SK-N-SH (cell line): ENCODE measurements at regions not wholly inside any gene's neighbourhood (a gene's known extent, or its start where the extent isn't known, plus 50 kb on each side); places are given as distances from the start of the nearest gene placed in this dataset.

Experiments used
- CTCF ChIA-PET: fragments of 300-600, 350-600 bp; formaldehyde crosslinking; extraction: SDS; loops from one replicate; lab custom pipeline; 2021; lab: Yijun Ruan, JAX
- POLR2A ChIA-PET: fragments of 350-600 bp; sonication (Branson Sonifier 250); formaldehyde crosslinking; extraction: SDS; loops from one replicate; lab custom pipeline; 2020; ENCODE audit warnings: antibody characterized with exemption, inconsistent platforms; lab: Yijun Ruan, JAX
- DNase-seq: peaks from one replicate; pipeline ENCODE4 v3.0.0; 2012
- H2AFZ ChIP-seq: fragments of 200-600 bp; sonication (generic); 2 replicates; pipeline ENCODE4 v1.8.1; 2016; ENCODE audit warnings: antibody characterized with exemption, mild to moderate bottlenecking, low read depth
- H3F3A ChIP-seq: fragments of 200-600 bp; sonication (generic); replicated peaks from 2 replicates; pipeline ENCODE3; 2016; ENCODE audit warnings: antibody characterized with exemption, mild to moderate bottlenecking; ENCODE audit not compliant: insufficient read depth
- H3K27ac ChIP-seq, 2 experiments: fragments of 200-500 bp in 1 of 2; fragments of 200-600 bp in 1 of 2; sonication (Bioruptor generic) in 1 of 2; sonication (generic), shearing (Covaris generic) in 1 of 2; 2 replicates each; pipeline versions ENCODE4 v1.5.1 to v1.6.1; 2014 to 2016; ENCODE audit warnings: low read depth in 2 of 2, inconsistent platforms in 1 of 2, low read length in 1 of 2, mild to moderate bottlenecking in 1 of 2, mixed read lengths in 1 of 2
- H3K27me3 ChIP-seq: fragments of 200-600 bp; sonication (generic), shearing (Covaris generic); 2 replicates; pipeline ENCODE4 v1.6.1; 2016; ENCODE audit warnings: mixed run types; ENCODE audit not compliant: insufficient read depth
- H3K36me3 ChIP-seq, 2 experiments: fragments of 200-500 bp in 1 of 2; fragments of 200-600 bp in 1 of 2; sonication (Bioruptor generic) in 1 of 2; sonication (generic) in 1 of 2; replicated peaks in 1 of 2; 2 replicates each; pipeline versions ENCODE3 to v1.5.1; 2014 to 2016; ENCODE audit warnings: low read length in 1 of 2, mild to moderate bottlenecking in 1 of 2; ENCODE audit not compliant: insufficient read depth in 2 of 2, control insufficient read depth in 1 of 2
- H3K4me1 ChIP-seq, 2 experiments: fragments of 200-500 bp in 1 of 2; fragments of 200-600 bp in 1 of 2; sonication (Bioruptor generic) in 1 of 2; sonication (generic), shearing (Covaris generic) in 1 of 2; 2 replicates each; pipeline versions ENCODE4 v1.5.1 to v1.6.1; 2014 to 2016; ENCODE audit warnings: low read depth in 1 of 2, low read length in 1 of 2, mixed run types in 1 of 2; ENCODE audit not compliant: insufficient read depth in 2 of 2, control insufficient read depth in 1 of 2
- H3K4me2 ChIP-seq: fragments of 200-600 bp; sonication (generic), shearing (Covaris generic); 2 replicates; pipeline ENCODE4 v1.6.1; 2017; ENCODE audit warnings: mixed run types
- H3K4me3 ChIP-seq, 2 experiments: fragments of 200-500 bp in 1 of 2; fragments of 200-600 bp in 1 of 2; sonication (Bioruptor generic) in 1 of 2; sonication (generic), shearing (Covaris generic) in 1 of 2; 2 replicates each; pipeline versions ENCODE4 v1.5.1 to v1.8.1; 2014 to 2016; ENCODE audit warnings: low read depth in 2 of 2, inconsistent platforms in 1 of 2, low read length in 1 of 2, mild to moderate bottlenecking in 1 of 2, mixed read lengths in 1 of 2, moderate library complexity in 1 of 2
- H3K79me2 ChIP-seq: fragments of 200-600 bp; sonication (generic); 2 replicates; pipeline ENCODE4 v1.8.1; 2017; ENCODE audit warnings: mild to moderate bottlenecking; ENCODE audit not compliant: insufficient read depth
- H3K9ac ChIP-seq: fragments of 200-600 bp; sonication (generic); 2 replicates; pipeline ENCODE4 v1.6.1; 2017; ENCODE audit warnings: mixed run types
- H3K9me2 ChIP-seq: fragments of 200-600 bp; sonication (generic); 2 replicates; pipeline ENCODE4 v1.6.1; 2017; ENCODE audit warnings: mixed run types
- H3K9me3 ChIP-seq: fragments of 200-600 bp; sonication (generic); 2 replicates; pipeline ENCODE4 v1.6.1; 2017; ENCODE audit warnings: mixed run types, mild to moderate bottlenecking, moderate library complexity
- H4K20me1 ChIP-seq: fragments of 200-600 bp; sonication (generic); 2 replicates; pipeline ENCODE4 v1.6.1; 2017; ENCODE audit warnings: mild to moderate bottlenecking, mixed run types; ENCODE audit not compliant: insufficient read depth
- CTCF ChIP-seq: fragments of 200-600 bp; sonication (generic); IDR thresholded peaks from 2 replicates; pipeline ENCODE4 v1.6.1; 2017; ENCODE audit warnings: antibody characterized with exemption, mild to moderate bottlenecking, moderate library complexity
- ELF1 ChIP-seq: IDR thresholded peaks from 2 replicates; pipeline ENCODE4 v1.4.0; 2012
- FOSL2 ChIP-seq: IDR thresholded peaks from 2 replicates; pipeline ENCODE4 v1.4.0; 2012; ENCODE audit warnings: low read depth, mild to moderate bottlenecking, moderate library complexity, borderline replicate concordance
- FOXJ3 ChIP-seq: sonication (generic); formaldehyde crosslinking; IDR thresholded peaks from 2 replicates; pipeline ENCODE4 v1.5.1; 2020; ENCODE audit warnings: mild to moderate bottlenecking, missing genetic modification reagents
- IRF3 ChIP-seq: fragments of 150-350 bp; IDR thresholded peaks from 2 replicates; pipeline ENCODE4 v1.6.1; 2016; ENCODE audit warnings: mild to moderate bottlenecking, low read depth, low read length
- MEF2A ChIP-seq: IDR thresholded peaks from 2 replicates; pipeline ENCODE4 v1.4.0; 2012; ENCODE audit warnings: low read depth, borderline replicate concordance
- NFIC ChIP-seq: IDR thresholded peaks from 2 replicates; pipeline ENCODE4 v1.4.0; 2012; ENCODE audit warnings: borderline replicate concordance
- NRF1 ChIP-seq: IDR thresholded peaks from 2 replicates; pipeline ENCODE4 v1.6.1; 2012; ENCODE audit warnings: low read depth, mild to moderate bottlenecking, low read length
- POLR2AphosphoS5 ChIP-seq: IDR thresholded peaks from 2 replicates; pipeline ENCODE4 v1.6.1; 2012; ENCODE audit warnings: low read depth, low read length
- RAD21 ChIP-seq: IDR thresholded peaks from 2 replicates; pipeline ENCODE4 v1.6.1; 2012; ENCODE audit warnings: mild to moderate bottlenecking, low read length
- REST ChIP-seq: IDR thresholded peaks from 2 replicates; pipeline ENCODE4 v1.6.1; 2012; ENCODE audit warnings: mild to moderate bottlenecking, low read depth, low read length, moderate library complexity
- RFX5 ChIP-seq: IDR thresholded peaks from 2 replicates; pipeline ENCODE4 v1.6.1; 2012; ENCODE audit warnings: mild to moderate bottlenecking, improper control_type of control experiment, low read length
- SMC3 ChIP-seq: IDR thresholded peaks from 2 replicates; pipeline ENCODE4 v1.6.1; 2012; ENCODE audit warnings: low read depth, low read length, improper control_type of control experiment
- TCF12 ChIP-seq: IDR thresholded peaks from 2 replicates; pipeline ENCODE4 v1.4.0; 2012
- USF1 ChIP-seq: IDR thresholded peaks from 2 replicates; pipeline ENCODE4 v1.4.0; 2012; ENCODE audit warnings: low read depth, borderline replicate concordance
- WGBS: methylation state at CpG from one replicate; pipeline ENCODE4 v1.1.6; 2017; ENCODE audit warnings: low lambda C conversion rate; 5-methylcytosine and 5-hydroxymethylcytosine counted together

- H3K27me3 ChIP-seq: no peaks in the 10 kb centered on the region
- no peaks in the 10 kb centered on the region for H4K20me1 ChIP-seq
- no peaks in the 10 kb centered on the region for H3F3A ChIP-seq
- no peaks in the 10 kb centered on the region for H3K4me1 ChIP-seq
- no peak overlapping the region for H3K4me2 ChIP-seq
- H3K9ac ChIP-seq: no peak overlapping the region
- no peaks in the 10 kb centered on the region for H3K79me2 ChIP-seq
- H2AFZ ChIP-seq: no peak overlapping the region
- ChIA-PET CTCF (no interaction called here), POLR2A (interaction anchor here (0.6 kb wide), 1 partner anchor 22 kb away, joined by 3 read pairs; no protein-coding TSS in a partner anchor)
- 4% methylated on average over 2 of the region's 2 CpGs for WGBS
- DNase-seq: no peak
- TF ChIP-seq REST (no peak), MEF2A (no peak)
- no peak overlapping the region for H3K27ac ChIP-seq
- no peaks in the 10 kb centered on the region for H3K9me2 ChIP-seq
- no peak overlapping the region for H3K4me3 ChIP-seq
- H3K36me3 ChIP-seq: no peaks in the 10 kb centered on the region
- H3K9me3 ChIP-seq: no peaks in the 10 kb centered on the region
These were observed 317.0 kb downstream of the GABRB3 start for GRCh38 chr15:26455828-26456227.

- H3F3A ChIP-seq: no peaks in the 10 kb centered on the region
- no peaks in the 10 kb centered on the region for H3K9me2 ChIP-seq
- ChIA-PET CTCF (no interaction called here), POLR2A (no interaction called here)
- 38% methylated on average over 1 of the region's 2 CpGs for WGBS
- no peak overlapping the region for H3K4me3 ChIP-seq
- H4K20me1 ChIP-seq: no peaks in the 10 kb centered on the region
- no peaks in the 10 kb centered on the region; the same call in 1 of the 2 replicates for H3K9me3 ChIP-seq
- TF ChIP-seq NRF1 (no peak), IRF3 (no peak), USF1 (no peak), CTCF (no peak), ELF1 (no peak), RAD21 (no peak), NFIC (no peak), RFX5 (no peak), TCF12 (no peak), FOSL2 (no peak), SMC3 (no peak), REST (no peak), FOXJ3 (CRISPR knock-in tag) (no peak), POLR2AphosphoS5 (no peak)
- no peak overlapping the region for H2AFZ ChIP-seq
- no peak for DNase-seq
- H3K36me3 ChIP-seq: no peaks in the 10 kb centered on the region
- no peak overlapping the region for H3K9ac ChIP-seq
- no peak overlapping the region for H3K4me2 ChIP-seq
- H3K4me1 ChIP-seq: no peaks in the 10 kb centered on the region
- H3K27me3 ChIP-seq: no peaks in the 10 kb centered on the region
- no peak overlapping the region for H3K27ac ChIP-seq
- no peaks in the 10 kb centered on the region for H3K79me2 ChIP-seq
These were observed 319.0 kb downstream of the GABRB3 start for GRCh38 chr15:26453914-26454313.
